ENCODE measurements at regions not wholly inside any gene's neighbourhood (a gene's known extent, or its start where the extent isn't known, plus 50 kb on each side); places are given as distances from the start of the nearest gene placed in this dataset.

- TF ChIP-seq JUND (IDR thresholded peaks at IDR 0.05; ENCODE audit: low read length): no peak
- TF ChIP-seq RNF2 (IDR thresholded peaks at IDR 0.05; ENCODE audit: borderline replicate concordance, low read depth, low read length, missing control alignments, poor library complexity, severe bottlenecking): no peak
- no peak for TF ChIP-seq SP4 (IDR thresholded peaks at IDR 0.05; ENCODE audit: low read length)
- TF ChIP-seq MAFK (IDR thresholded peaks at IDR 0.05; ENCODE audit: low read depth, low read length): no peak
- TF ChIP-seq SUZ12 (IDR thresholded peaks at IDR 0.05; ENCODE audit: low read length): no peak
- TF ChIP-seq CHD2 (IDR thresholded peaks at IDR 0.05; ENCODE audit: low read length): no peak
- no peak for TF ChIP-seq RBBP5 (IDR thresholded peaks at IDR 0.05; ENCODE audit: borderline replicate concordance, low read depth, low read length)
- TF ChIP-seq YY1 (IDR thresholded peaks at IDR 0.05; ENCODE audit: low read depth, low read length): no peak
- TF ChIP-seq, protein P1, sequence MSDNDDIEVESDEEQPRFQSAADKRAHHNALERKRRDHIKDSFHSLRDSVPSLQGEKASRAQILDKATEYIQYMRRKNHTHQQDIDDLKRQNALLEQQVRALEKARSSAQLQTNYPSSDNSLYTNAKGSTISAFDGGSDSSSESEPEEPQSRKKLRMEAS (IDR thresholded peaks at IDR 0.05): no peak
- no peak for TF ChIP-seq TAF1 (IDR thresholded peaks at IDR 0.05; ENCODE audit: low read depth, low read length)
- TF ChIP-seq POLR2AphosphoS5 (IDR thresholded peaks at IDR 0.05; ENCODE audit: low read depth, low read length): no peak
- TF ChIP-seq CTCF (IDR thresholded peaks at IDR 0.05; ENCODE audit: control extremely low read depth in 1 of 3, insufficient read depth in 1 of 3, low read depth in 1 of 3, low read length in 3 of 3): no peak
- TF ChIP-seq FOSL1 (IDR thresholded peaks at IDR 0.05; ENCODE audit: insufficient read depth, low read depth, low read length): no peak
- TF ChIP-seq, protein P2, sequence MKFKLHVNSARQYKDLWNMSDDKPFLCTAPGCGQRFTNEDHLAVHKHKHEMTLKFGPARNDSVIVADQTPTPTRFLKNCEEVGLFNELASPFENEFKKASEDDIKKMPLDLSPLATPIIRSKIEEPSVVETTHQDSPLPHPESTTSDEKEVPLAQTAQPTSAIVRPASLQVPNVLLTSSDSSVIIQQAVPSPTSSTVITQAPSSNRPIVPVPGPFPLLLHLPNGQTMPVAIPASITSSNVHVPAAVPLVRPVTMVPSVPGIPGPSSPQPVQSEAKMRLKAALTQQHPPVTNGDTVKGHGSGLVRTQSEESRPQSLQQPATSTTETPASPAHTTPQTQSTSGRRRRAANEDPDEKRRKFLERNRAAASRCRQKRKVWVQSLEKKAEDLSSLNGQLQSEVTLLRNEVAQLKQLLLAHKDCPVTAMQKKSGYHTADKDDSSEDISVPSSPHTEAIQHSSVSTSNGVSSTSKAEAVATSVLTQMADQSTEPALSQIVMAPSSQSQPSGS (IDR thresholded peaks at IDR 0.05; ENCODE audit: low read length): no peak
Measured at GRCh38 chr2:120559401-120559800, 176.3 kb upstream of the GLI2 start (continued).
